Choroid plexus epithelial cell (primary cell): ENCODE measurements at regions not wholly inside any gene's neighbourhood (a gene's known extent, or its start where the extent isn't known, plus 50 kb on each side); places are given as distances from the start of the nearest gene placed in this dataset.

ENCODE experiments used
- DNase-seq: peaks from one replicate; pipeline ENCODE4 v3.0.0-alpha.2; 2010; ENCODE audit warnings: low read depth
- H3K4me3 ChIP-seq: 2 replicates; pipeline ENCODE4 v1.5.1; 2011; ENCODE audit warnings: low read depth, mild to moderate bottlenecking, control low read depth, low read length, moderate library complexity
- CTCF ChIP-seq: conservative IDR thresholded peaks from 2 replicates; pipeline ENCODE4 v1.5.1; 2011; ENCODE audit warnings: low read depth, mild to moderate bottlenecking, control low read depth, inconsistent platforms, low read length, moderate library complexity

GRCh38 chr6:106829451-106829850 lies 145.1 kb downstream of the CD24 start:
- no peak overlapping the region for H3K4me3 ChIP-seq
- no peak for TF ChIP-seq CTCF
- DNase-seq = no peak

- TF ChIP-seq CTCF = no peak
- H3K4me3 ChIP-seq = no peak overlapping the region
- no peak for DNase-seq
Measured at GRCh38 chr6:106827081-106827480, 147.4 kb downstream of the CD24 start.

- TF ChIP-seq CTCF = no peak
- no peak overlapping the region for H3K4me3 ChIP-seq
- DNase-seq = no peak
Measured at GRCh38 chr6:106825156-106825555, 149.4 kb downstream of the CD24 start.

- DNase-seq = no peak
Measured at GRCh38 chr6:106823732-106824351, 150.7 kb downstream of the CD24 start.

GRCh38 chr6:106823058-106823457 lies 151.5 kb downstream of the CD24 start:
- no peak for DNase-seq
- no peak for TF ChIP-seq CTCF
- H3K4me3 ChIP-seq = no peak overlapping the region

More at GRCh38 chr6:106823732-106824351, 150.7 kb downstream of the CD24 start:
- TF ChIP-seq CTCF = no peak
- no peak overlapping the region for H3K4me3 ChIP-seq

- peak; percentile 19 for DNase-seq
- no peak overlapping the region for H3K4me3 ChIP-seq
- no peak for TF ChIP-seq CTCF
Measured at GRCh38 chr6:106820412-106820852, 154.1 kb downstream of the CD24 start.

- DNase-seq = no peak
- TF ChIP-seq CTCF = no peak
Measured at GRCh38 chr6:106811088-106811686, 163.3 kb downstream of the CD24 start.

More at GRCh38 chr6:106811088-106811686, 163.3 kb downstream of the CD24 start:
- H3K4me3 ChIP-seq = no peak overlapping the region
